Testis (tissue), 2 donors: ENCODE measurements at regions not wholly inside any gene's neighbourhood (a gene's known extent, or its start where the extent isn't known, plus 50 kb on each side); places are given as distances from the start of the nearest gene placed in this dataset.

Source experiments
- POLR2A ChIP-seq: fragments of 450-650 bp; IDR thresholded peaks from one replicate; pipeline ENCODE4 v1.6.1; 2017; ENCODE audit warnings: antibody characterized with exemption, mild to moderate bottlenecking, moderate library complexity
- TF ChIP-seq, protein P1 (sequence below), 3 experiments: fragments of 450-650 bp in 2 of 3; fragments of 200-600 bp in 1 of 3; sonication (generic) in 1 of 3; IDR thresholded peaks; one replicate each; pipeline ENCODE4 v1.5.1; 2016 to 2019; ENCODE audit warnings: antibody characterized with exemption in 3 of 3, mild to moderate bottlenecking in 2 of 3, moderate library complexity in 1 of 3

DNA sequence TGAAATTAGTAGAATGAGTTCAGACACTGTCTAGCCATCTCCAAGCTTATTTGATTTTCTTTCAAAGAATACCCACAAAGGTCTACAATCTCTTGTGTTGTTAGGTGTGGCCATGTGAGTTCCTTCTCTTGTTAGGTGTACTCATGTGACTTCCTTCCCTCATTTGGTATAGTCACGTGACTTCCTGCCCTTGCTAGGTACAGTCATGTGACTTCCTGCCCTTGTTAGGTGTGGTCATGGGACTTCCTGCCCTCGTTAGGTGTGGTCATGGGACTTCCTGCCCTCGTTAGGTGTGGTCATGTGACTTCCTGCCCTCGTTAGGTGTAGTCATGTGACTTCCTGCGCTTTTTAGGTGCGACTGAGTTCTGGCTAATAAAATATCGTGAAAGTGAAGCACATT, 179.6 kb downstream of the TMX1 start:
- TF ChIP-seq, protein P1, sequence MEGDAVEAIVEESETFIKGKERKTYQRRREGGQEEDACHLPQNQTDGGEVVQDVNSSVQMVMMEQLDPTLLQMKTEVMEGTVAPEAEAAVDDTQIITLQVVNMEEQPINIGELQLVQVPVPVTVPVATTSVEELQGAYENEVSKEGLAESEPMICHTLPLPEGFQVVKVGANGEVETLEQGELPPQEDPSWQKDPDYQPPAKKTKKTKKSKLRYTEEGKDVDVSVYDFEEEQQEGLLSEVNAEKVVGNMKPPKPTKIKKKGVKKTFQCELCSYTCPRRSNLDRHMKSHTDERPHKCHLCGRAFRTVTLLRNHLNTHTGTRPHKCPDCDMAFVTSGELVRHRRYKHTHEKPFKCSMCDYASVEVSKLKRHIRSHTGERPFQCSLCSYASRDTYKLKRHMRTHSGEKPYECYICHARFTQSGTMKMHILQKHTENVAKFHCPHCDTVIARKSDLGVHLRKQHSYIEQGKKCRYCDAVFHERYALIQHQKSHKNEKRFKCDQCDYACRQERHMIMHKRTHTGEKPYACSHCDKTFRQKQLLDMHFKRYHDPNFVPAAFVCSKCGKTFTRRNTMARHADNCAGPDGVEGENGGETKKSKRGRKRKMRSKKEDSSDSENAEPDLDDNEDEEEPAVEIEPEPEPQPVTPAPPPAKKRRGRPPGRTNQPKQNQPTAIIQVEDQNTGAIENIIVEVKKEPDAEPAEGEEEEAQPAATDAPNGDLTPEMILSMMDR (IDR thresholded peaks at IDR 0.05): no peak
- no peak for TF ChIP-seq POLR2A
